Heart right ventricle (tissue), 16 donors: ENCODE measurements at regions not wholly inside any gene's neighbourhood (a gene's known extent, or its start where the extent isn't known, plus 50 kb on each side); places are given as distances from the start of the nearest gene placed in this dataset.

Source experiments
- ATAC-seq, 8 donors: fragments of 200-7000 bp; cut with Tn5 transposase; one replicate each; pipeline ENCODE4 v1.9.1; 2020; ENCODE audit warnings: mild to moderate bottlenecking in 8 of 8, moderate library complexity in 8 of 8, moderate number of reproducible peaks in 1 of 8
- DNase-seq, 2 donors: peaks; one replicate each; pipeline ENCODE4 v3.0.0-alpha.2; 2020
- H3K27ac ChIP-seq, 10 donors: fragments of 200-600 bp; sonication (generic) in 2 of 10; one replicate each; pipeline versions ENCODE4 v1.5.0 to v1.8.0; 2020 to 2022; ENCODE audit warnings: mild to moderate bottlenecking in 3 of 10
- H3K27me3 ChIP-seq, 7 donors: fragments of 200-600 bp; one replicate each; pipeline ENCODE4 v1.8.0; 2021 to 2022; ENCODE audit warnings: mild to moderate bottlenecking in 2 of 7
- H3K36me3 ChIP-seq, 9 donors: fragments of 200-600 bp; sonication (generic) in 1 of 9; one replicate each; pipeline versions ENCODE4 v1.5.0 to v1.8.0; 2020 to 2022; ENCODE audit warnings: mild to moderate bottlenecking in 2 of 9
- H3K4me1 ChIP-seq, 9 donors: fragments of 200-600 bp; sonication (generic) in 1 of 9; one replicate each; pipeline versions ENCODE4 v1.5.0 to v1.8.0; 2020 to 2022; ENCODE audit warnings: mild to moderate bottlenecking in 4 of 9
- H3K4me3 ChIP-seq, 10 donors: fragments of 200-600 bp; sonication (generic) in 2 of 10; one replicate each; pipeline versions ENCODE4 v1.5.0 to v1.8.0; 2020 to 2022; ENCODE audit warnings: mild to moderate bottlenecking in 7 of 10, moderate library complexity in 2 of 10
- H3K9me3 ChIP-seq, 11 donors: fragments of 200-600 bp in 10 of 11; sonication (generic) in 2 of 11; one replicate each; pipeline versions ENCODE4 v1.5.0 to v1.8.0; 2013 to 2022; ENCODE audit warnings: mild to moderate bottlenecking in 2 of 11, control low read depth in 1 of 11, moderate library complexity in 1 of 11
- WGBS, 2 donors: extraction: QIAGEN DNeasy Blood & Tissue Kit; methylation state at CpG; one replicate each; pipeline ENCODE4 v1.1.7; 2013; ENCODE audit warnings: inconsistent platforms in 1 of 2; 5-methylcytosine and 5-hydroxymethylcytosine counted together
- intact Hi-C, 10 donors: fragments of 100-400 bp; cut with DNase I; formaldehyde crosslinking; loops; one replicate each; pipeline versions ENCODE4 v1.11.1 to v1.14.2; 2022
- TF ChIP-seq, protein P1 (sequence below), 9 donors: fragments of 200-600 bp; sonication (generic) in 2 of 9; IDR thresholded peaks; one replicate each; pipeline versions ENCODE4 v1.5.0 to v1.8.0; 2021 to 2022; ENCODE audit warnings: antibody characterized with exemption in 9 of 9, mild to moderate bottlenecking in 5 of 9, moderate library complexity in 1 of 9
- donor health status: Arrhythmogenic right ventricular cardiomyopathy.
- donor health status: ischemic (EF 13 %, LVEDD 7.1; RV severe dilation, severe dysfunction).
- donor health status: healthy with polysubstance abuse.
- donor health status: DM: no; HTN: yes; CAD: no.
- donor health status: DM: no; HTN: no; CAD: no.
- donor health status: ischemic (EF 25% LVEDD 6.9; RV normal size, moderate dysfunction).
- donor health status: ischemic (EF 25% LVEDD 5.7; RV mildly dilated, moderate dysfunction).
- donor health status: healthy.
- donor health status: DM: yes; HTN: yes; CAD: no.
- donor health status: Ischemic cardiomyopathy.
- donor health status: ischemic (EF 35%, LVEDD 5.7; RV mildly dilated, moderate dysfunction).
- donor health status: nonischemic (EF 11% LVEDD 7.7; RV severe dilation, severe dysfunction).
- donor health status: DM: yes; HTN: yes; CAD: no.
- donor health status: PGD.
- donor health status: ischemic (EF 29% LVEDD 5.4; RV normal size, mild dysfunction).
- donor health status: nonischemic (EF 23%, LVEDD 6.1; RV moderate dilation, normal function).

DNA sequence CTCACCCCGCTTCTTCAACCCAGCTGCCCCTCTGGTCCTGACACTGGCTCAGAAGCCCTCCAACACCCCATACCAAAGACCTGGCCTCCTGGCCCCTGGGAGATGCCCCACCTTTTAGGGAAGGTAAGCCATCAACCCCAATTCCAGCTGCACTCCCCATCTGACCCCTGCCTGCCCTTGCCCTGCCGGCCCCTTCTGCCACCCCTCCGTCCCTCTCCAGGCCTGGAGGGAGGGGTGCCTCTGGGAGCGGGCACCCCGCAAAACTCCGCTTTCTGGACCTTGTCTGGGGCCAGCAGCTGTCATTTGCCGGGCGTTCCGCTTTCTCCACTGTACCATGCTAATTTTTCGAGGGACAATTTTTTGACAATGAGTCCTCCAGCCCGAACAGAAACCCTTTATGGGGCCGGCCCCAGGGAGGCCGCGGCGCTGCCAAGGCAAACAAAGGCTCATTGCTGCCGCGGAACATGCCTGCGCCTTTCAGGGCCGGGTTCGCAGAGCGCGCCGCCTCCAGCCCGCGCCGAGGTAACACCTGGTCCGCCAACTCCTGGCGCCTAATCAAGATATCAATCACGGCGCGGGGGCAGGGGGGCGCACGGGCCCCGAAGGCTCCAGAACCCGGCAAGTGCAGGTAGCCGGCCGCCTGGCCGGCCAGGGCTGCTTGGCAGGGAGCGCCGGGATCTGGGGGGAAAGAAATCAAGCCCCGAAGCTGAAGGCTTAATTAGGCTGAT lies 96.0 kb downstream of the INHBB start:
- WGBS, 2 donors: 5 to 9% methylated on average over 41 of the region's 41 CpGs
- Histone ChIP-seq H3K27ac (no peak overlapping the region), H3K27me3 (peaks cover 0 to 69% (median 51%) of the 10 kb centered on the region in 7 donors), H3K4me1 (peaks cover 8 to 17% (median 15%) of the 10 kb centered on the region in 9 donors), H3K4me3 (peak overlapping the region; percentile 17 to 56 (median 38)), H3K36me3 (no peaks in the 10 kb centered on the region), H3K9me3 (no peaks in the 10 kb centered on the region)
- ATAC-seq (peak; percentile 36 to 74 (median 54)), DNase-seq (peak in 1 of 2 donors; percentile 37)
- TF ChIP-seq, protein P1, sequence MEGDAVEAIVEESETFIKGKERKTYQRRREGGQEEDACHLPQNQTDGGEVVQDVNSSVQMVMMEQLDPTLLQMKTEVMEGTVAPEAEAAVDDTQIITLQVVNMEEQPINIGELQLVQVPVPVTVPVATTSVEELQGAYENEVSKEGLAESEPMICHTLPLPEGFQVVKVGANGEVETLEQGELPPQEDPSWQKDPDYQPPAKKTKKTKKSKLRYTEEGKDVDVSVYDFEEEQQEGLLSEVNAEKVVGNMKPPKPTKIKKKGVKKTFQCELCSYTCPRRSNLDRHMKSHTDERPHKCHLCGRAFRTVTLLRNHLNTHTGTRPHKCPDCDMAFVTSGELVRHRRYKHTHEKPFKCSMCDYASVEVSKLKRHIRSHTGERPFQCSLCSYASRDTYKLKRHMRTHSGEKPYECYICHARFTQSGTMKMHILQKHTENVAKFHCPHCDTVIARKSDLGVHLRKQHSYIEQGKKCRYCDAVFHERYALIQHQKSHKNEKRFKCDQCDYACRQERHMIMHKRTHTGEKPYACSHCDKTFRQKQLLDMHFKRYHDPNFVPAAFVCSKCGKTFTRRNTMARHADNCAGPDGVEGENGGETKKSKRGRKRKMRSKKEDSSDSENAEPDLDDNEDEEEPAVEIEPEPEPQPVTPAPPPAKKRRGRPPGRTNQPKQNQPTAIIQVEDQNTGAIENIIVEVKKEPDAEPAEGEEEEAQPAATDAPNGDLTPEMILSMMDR (IDR thresholded peaks at IDR 0.05): no peak
- intact Hi-C loops: loop anchor here in 1 of 10 donors (5.0 kb wide), 1 partner anchor 100 kb away; no protein-coding TSS in a partner anchor

DNA sequence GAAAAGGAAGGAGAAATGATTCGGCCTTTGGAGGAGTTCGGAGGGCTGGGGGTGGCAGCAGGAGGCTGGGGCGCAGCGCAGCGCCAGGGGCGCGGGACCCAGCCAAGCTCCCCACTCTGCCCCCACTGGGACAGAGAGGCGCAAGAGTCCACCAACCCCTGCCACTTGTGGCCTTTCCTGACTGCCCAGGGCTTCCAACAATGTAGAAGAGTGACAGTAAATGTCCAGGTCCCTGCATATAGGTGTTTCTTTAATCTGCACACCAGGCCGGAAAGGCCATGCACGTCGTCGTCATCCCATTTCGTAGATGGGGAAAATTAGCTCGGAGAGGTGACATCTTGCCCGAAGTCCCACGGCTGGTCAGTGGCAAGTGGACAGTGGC lies 96.6 kb downstream of the INHBB start:
- TF ChIP-seq, protein P1 (IDR thresholded peaks at IDR 0.05): no peak
- Histone ChIP-seq H3K4me1 (peaks cover 8 to 17% (median 15%) of the 10 kb centered on the region in 9 donors), H3K4me3 (peak overlapping the region; percentile 17 to 56 (median 38)), H3K36me3 (no peaks in the 10 kb centered on the region), H3K27me3 (peaks cover 0 to 67% (median 48%) of the 10 kb centered on the region in 7 donors), H3K27ac (no peak overlapping the region), H3K9me3 (no peaks in the 10 kb centered on the region)
- WGBS, 2 donors: 2 to 6% methylated on average over 16 of the region's 16 CpGs
- DNase-seq: no peak
- peak in 2 of 8 donors; percentile 8 to 19 for ATAC-seq
- intact Hi-C loops: loop anchor here in 1 of 10 donors (5.0 kb wide), 1 partner anchor 100 kb away; no protein-coding TSS in a partner anchor

DNA sequence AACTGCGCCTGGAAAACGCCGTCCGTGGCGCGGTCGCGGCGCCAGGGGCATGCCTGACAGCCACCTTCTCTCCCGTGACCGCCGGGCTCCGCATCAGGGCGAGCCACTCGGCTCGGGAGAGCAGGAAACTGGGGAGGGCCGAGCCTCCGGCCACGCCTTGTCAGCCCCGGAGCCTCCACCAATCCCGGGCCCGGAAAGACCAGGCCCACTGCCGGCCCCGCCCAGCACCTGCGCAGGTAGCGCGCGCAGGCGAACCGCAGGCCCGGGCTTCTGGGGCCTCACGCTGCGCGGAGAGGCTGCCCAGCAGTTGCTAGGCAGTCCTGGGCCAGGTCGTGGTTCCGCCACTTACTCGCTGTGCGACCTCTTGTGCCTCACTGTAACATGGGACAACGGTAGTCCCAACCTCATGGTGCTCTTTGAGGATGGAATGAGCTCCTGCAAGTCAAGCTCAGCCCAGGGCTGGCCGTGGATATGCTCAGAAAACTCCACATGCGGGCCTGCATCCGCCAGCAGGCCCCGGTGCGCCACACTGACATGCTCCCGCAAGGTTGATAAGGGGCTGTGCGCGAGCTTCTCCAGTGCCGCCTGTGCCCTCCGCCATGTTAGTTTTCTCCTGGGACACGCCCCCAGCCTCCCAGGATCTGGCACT lies 97.1 kb downstream of the INHBB start:
- TF ChIP-seq, protein P1 (IDR thresholded peaks at IDR 0.05): no peak
- no peak overlapping the region for H3K27ac ChIP-seq
- peaks cover 0 to 67% (median 46%) of the 10 kb centered on the region in 7 donors for H3K27me3 ChIP-seq
- intact Hi-C loops: loop anchor here in 1 of 10 donors (5.0 kb wide), 1 partner anchor 101 kb away; no protein-coding TSS in a partner anchor
- H3K9me3 ChIP-seq: no peaks in the 10 kb centered on the region
- ATAC-seq (peak; percentile 48 to 87 (median 65)), DNase-seq (no peak)
- peaks cover 8 to 17% (median 15%) of the 10 kb centered on the region in 9 donors for H3K4me1 ChIP-seq
- H3K36me3 ChIP-seq: no peaks in the 10 kb centered on the region
- 7 to 13% methylated on average over 50 of the region's 50 CpGs for WGBS, 2 donors
- H3K4me3 ChIP-seq: peak overlapping the region; percentile 17 to 56 (median 38)

DNA sequence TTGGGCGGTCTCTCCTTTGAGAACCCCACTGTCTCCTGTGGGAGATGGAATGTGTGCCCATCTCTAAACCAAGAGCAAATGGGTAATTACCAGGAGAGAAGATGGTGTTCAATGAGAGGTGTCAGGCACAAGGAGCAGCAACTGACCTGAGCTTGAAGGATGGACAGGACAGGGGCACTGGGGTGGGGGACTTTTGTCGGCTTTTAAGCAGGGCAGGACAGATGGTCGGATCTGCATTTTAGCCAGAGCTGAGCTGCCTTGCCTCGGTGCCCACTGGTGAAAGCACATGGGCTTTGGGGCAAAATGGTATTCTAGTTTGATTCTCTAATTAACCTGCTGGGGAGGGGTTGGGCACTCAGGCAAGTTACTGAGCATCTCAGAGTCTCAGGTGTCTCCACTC lies 98.0 kb downstream of the INHBB start:
- H3K4me3 ChIP-seq: no peak overlapping the region
- DNase-seq: no peak
- intact Hi-C loops: loop anchor here in 1 of 10 donors (5.0 kb wide), 1 partner anchor 102 kb away; no protein-coding TSS in a partner anchor
- no peaks in the 10 kb centered on the region for H3K9me3 ChIP-seq
- H3K27ac ChIP-seq: no peak overlapping the region
- 79 to 88% methylated on average over 4 of the region's 4 CpGs for WGBS, 2 donors
- peaks cover 8 to 17% (median 15%) of the 10 kb centered on the region in 9 donors for H3K4me1 ChIP-seq
- no peak for ATAC-seq
- no peaks in the 10 kb centered on the region for H3K36me3 ChIP-seq
- H3K27me3 ChIP-seq: peaks cover 0 to 61% (median 39%) of the 10 kb centered on the region in 7 donors
- TF ChIP-seq, protein P1 (IDR thresholded peaks at IDR 0.05): no peak
